Ammon's horn (tissue), 1 donor: ENCODE measurements at regions not wholly inside any gene's neighbourhood (a gene's known extent, or its start where the extent isn't known, plus 50 kb on each side); places are given as distances from the start of the nearest gene placed in this dataset.
"Not testable (repeated sequence)": the region's sequence is repeated elsewhere in the genome, so short reads cannot be mapped to it uniquely, and the experiment has no call there.

ENCODE experiments used
- DNase-seq: peaks from one replicate; pipeline ENCODE4 v3.0.0-alpha.2; 2016; ENCODE audit warnings: low spot score

GRCh38 chr9:26237256-26237655 lies 559.0 kb upstream of the TUSC1 start:
- no peak for DNase-seq

- DNase-seq: no peak
These were observed 556.6 kb upstream of the TUSC1 start for GRCh38 chr9:26234865-26235264.

- no peak for DNase-seq
These were observed 553.1 kb upstream of the TUSC1 start for GRCh38 chr9:26231391-26231790.

GRCh38 chr9:26229324-26230054 lies 551.2 kb upstream of the TUSC1 start:
- DNase-seq: no peak

GRCh38 chr9:26228273-26228672 lies 550.0 kb upstream of the TUSC1 start:
- no peak for DNase-seq

GRCh38 chr9:26221290-26221689 lies 543.0 kb upstream of the TUSC1 start:
- DNase-seq: no peak

- no peak for DNase-seq
These were observed 542.1 kb upstream of the TUSC1 start for GRCh38 chr9:26220367-26220766.

GRCh38 chr9:26219961-26220360 lies 541.7 kb upstream of the TUSC1 start:
- peak; percentile 16 for DNase-seq

GRCh38 chr9:26216702-26217101 lies 538.5 kb upstream of the TUSC1 start:
- no peak for DNase-seq

GRCh38 chr9:26214713-26215444 lies 536.6 kb upstream of the TUSC1 start:
- not testable (repeated sequence) for DNase-seq

- peak; percentile 52 for DNase-seq
These were observed 532.2 kb upstream of the TUSC1 start for GRCh38 chr9:26210338-26210851.

- DNase-seq: no peak
These were observed 527.0 kb upstream of the TUSC1 start for GRCh38 chr9:26205261-26205660.

- no peak for DNase-seq
These were observed 515.0 kb upstream of the TUSC1 start for GRCh38 chr9:26193237-26193636.

- no peak for DNase-seq
These were observed 513.5 kb upstream of the TUSC1 start for GRCh38 chr9:26191711-26192110.

- no peak for DNase-seq
These were observed 503.6 kb upstream of the TUSC1 start for GRCh38 chr9:26181836-26182235.

GRCh38 chr9:26176628-26177027 lies 498.4 kb upstream of the TUSC1 start:
- no peak for DNase-seq

- DNase-seq: no peak
These were observed 497.0 kb upstream of the TUSC1 start for GRCh38 chr9:26175264-26175663.

GRCh38 chr9:26172301-26172700 lies 494.1 kb upstream of the TUSC1 start:
- DNase-seq: no peak

- DNase-seq: no peak
These were observed 493.4 kb upstream of the TUSC1 start for GRCh38 chr9:26171691-26172090.

- DNase-seq: no peak
These were observed 491.9 kb upstream of the TUSC1 start for GRCh38 chr9:26170190-26170589.

- no peak for DNase-seq
These were observed 491.5 kb upstream of the TUSC1 start for GRCh38 chr9:26169708-26170107.

- no peak for DNase-seq
These were observed 488.3 kb upstream of the TUSC1 start for GRCh38 chr9:26166537-26166936.

GRCh38 chr9:26165426-26165825 lies 487.2 kb upstream of the TUSC1 start:
- no peak for DNase-seq
